Fibroblast of the aortic adventitia (primary cell): ENCODE measurements at regions not wholly inside any gene's neighbourhood (a gene's known extent, or its start where the extent isn't known, plus 50 kb on each side); places are given as distances from the start of the nearest gene placed in this dataset.
A peak's percentile ranks its signal among the peaks of the same experiment; 100 is the strongest.
"Not testable (repeated sequence)": the region's sequence is repeated elsewhere in the genome, so short reads cannot be mapped to it uniquely, and the experiment has no call there.

Experiments
- DNase-seq: peaks from one replicate; pipeline ENCODE4 v3.0.0-alpha.2; 2010; ENCODE audit warnings: low read depth
- H3K4me3 ChIP-seq: 2 replicates; pipeline ENCODE4 v1.5.1; 2011; ENCODE audit warnings: low read depth, mild to moderate bottlenecking, control low read depth, low read length, moderate library complexity
- TF ChIP-seq, protein P1 (sequence below): IDR thresholded peaks from 2 replicates; pipeline ENCODE4 v1.5.1; 2011; ENCODE audit warnings: mild to moderate bottlenecking, low read length, control low read depth, inconsistent platforms; ENCODE audit not compliant: insufficient read depth

DNA sequence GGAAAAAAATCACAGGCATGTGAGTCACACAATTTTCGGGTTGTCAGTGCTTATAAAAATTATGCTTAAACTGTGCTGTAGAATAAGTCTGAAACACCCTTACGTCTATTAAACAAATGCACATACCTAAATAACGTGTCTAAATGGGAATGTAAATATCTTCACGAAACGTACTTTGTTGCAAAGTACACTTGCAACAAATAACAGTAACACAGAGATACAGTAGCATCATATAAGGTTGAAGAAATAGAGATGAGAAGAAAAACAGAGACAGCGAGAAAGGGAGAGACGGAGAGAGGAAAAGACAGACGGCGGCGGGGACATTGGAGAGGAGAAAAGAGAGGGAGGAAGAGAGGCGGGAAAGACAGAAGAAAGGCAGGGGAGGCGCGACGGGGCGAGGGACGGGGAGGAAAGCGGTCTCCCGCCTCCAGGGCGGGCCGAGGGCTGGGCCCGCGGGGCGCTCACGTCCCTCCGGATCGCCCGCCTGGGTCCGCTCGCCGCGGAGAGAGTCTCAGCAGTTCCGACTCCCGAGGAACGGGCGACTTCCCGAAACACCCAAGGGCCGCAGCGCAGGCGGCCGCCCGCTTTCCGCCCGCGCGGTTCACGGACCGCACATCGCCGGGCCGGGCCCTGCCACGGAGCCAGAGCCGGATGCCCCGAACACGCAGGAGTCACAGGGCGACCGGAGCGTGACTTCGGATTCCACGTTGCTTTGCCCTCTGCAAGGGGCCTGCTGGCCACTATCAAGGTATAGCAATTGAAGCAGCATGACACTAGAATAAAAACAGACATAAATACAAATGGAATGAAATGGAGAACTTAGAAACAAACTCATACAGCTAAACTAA lies 153.4 kb downstream of the LMLN start:
- TF ChIP-seq, protein P1, sequence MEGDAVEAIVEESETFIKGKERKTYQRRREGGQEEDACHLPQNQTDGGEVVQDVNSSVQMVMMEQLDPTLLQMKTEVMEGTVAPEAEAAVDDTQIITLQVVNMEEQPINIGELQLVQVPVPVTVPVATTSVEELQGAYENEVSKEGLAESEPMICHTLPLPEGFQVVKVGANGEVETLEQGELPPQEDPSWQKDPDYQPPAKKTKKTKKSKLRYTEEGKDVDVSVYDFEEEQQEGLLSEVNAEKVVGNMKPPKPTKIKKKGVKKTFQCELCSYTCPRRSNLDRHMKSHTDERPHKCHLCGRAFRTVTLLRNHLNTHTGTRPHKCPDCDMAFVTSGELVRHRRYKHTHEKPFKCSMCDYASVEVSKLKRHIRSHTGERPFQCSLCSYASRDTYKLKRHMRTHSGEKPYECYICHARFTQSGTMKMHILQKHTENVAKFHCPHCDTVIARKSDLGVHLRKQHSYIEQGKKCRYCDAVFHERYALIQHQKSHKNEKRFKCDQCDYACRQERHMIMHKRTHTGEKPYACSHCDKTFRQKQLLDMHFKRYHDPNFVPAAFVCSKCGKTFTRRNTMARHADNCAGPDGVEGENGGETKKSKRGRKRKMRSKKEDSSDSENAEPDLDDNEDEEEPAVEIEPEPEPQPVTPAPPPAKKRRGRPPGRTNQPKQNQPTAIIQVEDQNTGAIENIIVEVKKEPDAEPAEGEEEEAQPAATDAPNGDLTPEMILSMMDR: no peak
- H3K4me3 ChIP-seq: peak overlapping the region; percentile 17
- DNase-seq: no peak

DNA sequence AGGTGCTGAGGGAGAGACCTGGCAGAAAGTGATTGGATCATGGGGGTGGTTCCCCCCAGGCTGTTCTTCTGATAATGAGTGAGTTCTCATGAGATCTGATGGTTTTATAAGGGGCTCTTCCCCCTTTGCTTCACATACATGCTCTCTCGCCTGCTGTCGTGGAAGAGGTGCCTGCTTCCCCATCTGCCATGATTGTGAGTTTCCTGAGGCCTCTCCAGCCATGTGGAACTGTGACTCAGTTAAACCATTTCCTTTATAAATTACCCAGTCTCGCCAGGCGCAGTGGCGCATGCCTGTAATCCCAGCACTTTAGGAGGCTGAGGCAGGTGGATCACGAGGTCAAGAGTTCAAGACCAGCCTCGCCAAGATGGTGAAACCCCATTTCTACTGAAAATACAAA lies 154.5 kb downstream of the LMLN start:
- not testable (repeated sequence) for DNase-seq

DNA sequence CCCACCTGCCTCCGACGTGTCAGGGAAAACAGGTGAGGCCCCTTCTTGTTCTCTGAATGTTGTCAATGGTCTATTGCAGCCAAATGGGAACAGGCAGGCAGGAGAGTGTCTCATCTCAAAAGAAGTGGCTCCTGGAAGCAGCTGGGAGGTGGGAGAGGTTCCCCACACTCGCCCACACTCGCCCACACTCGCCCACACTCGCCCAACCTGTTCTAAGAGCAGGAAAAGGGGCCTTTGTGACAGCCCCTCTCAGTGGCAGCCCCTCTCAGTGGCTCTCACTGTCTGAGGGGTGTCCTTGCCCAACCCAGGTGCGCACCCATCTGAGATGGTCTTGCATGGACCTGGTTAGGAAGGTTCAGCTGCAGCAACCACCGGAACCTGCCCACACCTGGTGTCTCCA lies 162.2 kb downstream of the LMLN start:
- DNase-seq, H3K4me3 ChIP-seq: not testable (repeated sequence)

More for the DNA sequence above, 154.5 kb downstream of the LMLN start:
- not testable (repeated sequence) for H3K4me3 ChIP-seq

DNA sequence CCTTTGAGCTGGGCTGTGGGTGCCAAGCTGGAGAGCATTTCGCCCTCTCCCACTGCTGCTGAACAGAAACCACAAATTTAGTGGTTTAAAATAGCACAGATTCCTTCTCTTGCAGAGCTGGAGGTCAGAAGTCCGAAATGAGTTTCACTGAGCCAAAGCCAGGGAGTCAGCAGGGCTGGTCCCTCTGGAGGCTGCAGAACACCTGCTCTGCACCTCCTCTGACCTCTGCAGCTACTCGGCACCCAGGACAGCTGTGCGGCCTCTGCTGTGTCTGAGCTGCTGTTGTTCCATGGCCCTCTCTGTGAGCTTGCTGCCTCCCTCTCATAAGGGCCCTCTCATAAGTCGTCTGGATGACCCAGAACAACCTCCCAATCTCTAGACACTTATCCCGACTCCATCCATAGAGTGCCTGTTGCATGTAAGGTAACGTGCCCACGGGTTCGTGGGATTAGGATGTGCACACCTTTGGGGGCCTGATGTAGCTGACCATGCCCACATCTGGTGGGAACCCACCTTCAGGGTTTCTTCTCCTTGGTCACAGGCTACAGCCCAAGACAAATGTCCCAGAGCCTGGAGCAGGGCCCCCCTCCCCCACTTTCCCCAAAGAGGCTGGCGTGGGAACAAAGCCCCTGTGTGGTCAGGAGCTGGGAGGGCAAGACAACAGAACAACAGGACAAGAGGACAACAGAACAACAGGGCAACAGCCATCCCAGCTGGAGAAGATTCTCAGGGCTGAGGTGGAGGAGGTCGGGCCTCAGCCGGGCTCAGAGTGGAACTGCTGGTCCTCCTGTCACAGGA lies 177.2 kb downstream of the LMLN start:
- H3K4me3 ChIP-seq: not testable (repeated sequence)

DNA sequence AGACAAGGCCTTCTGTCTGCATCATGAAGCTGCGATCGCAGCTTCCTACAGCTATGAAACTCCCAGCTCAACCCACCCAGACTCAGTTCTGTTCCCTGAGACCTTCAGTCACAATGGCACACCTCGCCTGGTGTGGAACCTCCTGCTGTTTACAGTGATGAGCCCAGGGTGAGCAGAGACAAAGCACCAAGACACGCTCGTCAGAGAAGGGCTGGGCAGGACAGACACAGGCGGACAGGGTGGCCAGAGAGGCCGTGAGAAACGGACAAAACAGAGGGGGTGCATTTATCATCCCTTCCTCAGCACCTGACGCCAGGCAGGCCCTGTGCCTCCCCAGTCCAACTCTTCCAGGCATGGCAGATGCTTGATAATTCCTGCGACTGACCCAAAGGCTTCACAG lies 178.2 kb downstream of the LMLN start:
- H3K4me3 ChIP-seq: not testable (repeated sequence)

More for the DNA sequence above, 177.2 kb downstream of the LMLN start:
- DNase-seq: not testable (repeated sequence)

DNA sequence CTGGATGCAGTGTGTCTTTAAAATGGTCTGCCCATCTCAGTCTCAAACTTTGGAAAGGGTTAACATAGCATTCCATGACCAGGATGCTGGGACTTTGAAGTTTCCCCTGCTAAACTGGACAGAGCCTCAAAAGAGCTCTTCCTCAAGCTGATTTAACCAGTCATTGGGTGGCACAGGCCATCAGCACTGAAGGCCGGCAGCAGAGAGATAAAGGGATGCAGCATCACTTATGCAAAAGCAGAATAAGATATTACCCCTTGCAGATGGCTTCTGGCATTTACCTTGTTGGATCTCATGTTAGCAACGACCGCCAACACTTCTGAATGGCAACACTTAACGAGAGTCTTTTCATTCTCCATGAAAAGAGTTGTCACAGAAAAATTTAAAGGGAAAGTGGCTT lies 179.0 kb downstream of the LMLN start:
- not testable (repeated sequence) for H3K4me3 ChIP-seq, DNase-seq

More for the DNA sequence above, 178.2 kb downstream of the LMLN start:
- DNase-seq: not testable (repeated sequence)

DNA sequence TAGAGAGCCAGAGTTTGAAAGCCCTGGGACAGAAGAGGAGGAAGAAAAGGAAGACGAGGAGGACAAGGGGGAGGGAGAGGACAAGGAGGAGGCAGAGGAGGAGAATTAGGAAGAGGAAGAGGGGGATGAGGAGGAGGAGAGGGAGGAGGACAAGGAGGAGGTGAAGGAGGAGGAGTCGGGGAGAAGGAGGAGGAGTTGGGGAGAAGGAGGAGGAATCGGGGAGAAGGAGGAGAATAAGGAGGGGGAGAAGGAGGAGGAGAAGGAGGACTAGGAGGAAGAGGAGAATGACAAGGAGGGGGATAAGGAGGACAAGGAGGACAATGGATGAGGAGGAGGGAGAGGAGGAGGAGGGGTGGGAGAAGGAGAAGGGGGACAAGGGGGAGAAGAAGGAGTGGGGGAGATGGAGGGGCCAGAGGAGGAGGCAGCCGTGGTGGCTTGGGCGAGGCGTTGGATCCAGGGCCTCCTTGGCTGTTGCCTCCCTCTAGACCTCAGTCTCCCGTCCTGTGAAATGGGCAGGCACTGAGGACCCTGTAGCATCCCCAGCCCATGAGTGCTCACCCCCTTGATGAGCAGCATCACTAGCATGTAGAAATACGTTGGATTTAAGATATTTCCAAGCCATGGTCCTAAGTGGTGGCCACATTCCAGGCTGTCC lies 179.6 kb downstream of the LMLN start:
- not testable (repeated sequence) for DNase-seq, H3K4me3 ChIP-seq

DNA sequence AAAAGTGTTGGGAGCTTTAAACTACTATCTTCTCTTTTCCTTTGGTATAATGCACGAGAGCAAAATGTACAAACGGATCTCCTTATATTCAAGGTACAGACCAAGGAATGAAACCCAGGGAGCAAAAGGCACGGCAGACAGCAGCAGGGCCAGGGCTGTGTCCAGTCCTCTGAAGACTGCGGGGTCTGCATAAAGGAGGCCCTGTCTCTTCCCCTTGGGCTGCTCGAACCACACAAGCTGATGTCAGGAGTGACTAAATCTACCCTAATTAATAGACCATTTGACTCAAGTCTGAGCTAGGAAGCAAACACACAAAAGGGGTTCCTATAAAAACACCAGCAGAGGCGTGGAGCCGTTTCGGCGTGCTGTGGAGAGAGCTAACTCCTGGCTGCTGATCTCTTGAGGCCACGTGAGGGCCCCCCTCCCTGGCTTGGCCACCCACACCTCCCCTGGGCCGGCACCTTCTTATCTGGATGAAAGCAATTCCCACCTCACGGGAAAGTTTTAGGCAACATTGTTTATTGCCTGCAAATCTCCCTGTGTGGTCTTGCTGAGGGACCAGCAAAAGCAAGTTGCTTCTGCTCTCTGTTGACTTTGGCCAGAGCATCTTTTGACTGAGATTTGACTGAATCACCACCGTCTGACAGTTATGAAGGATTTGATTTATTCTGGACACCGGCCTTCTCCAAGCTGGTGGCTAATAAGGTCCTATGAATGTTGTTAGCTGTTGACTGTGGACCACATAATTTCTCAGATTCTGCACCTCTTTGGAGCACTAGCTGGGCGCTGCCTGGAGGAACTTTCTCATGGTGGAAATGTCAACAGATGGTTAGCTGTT lies 183.5 kb downstream of the LMLN start:
- not testable (repeated sequence) for DNase-seq, H3K4me3 ChIP-seq

DNA sequence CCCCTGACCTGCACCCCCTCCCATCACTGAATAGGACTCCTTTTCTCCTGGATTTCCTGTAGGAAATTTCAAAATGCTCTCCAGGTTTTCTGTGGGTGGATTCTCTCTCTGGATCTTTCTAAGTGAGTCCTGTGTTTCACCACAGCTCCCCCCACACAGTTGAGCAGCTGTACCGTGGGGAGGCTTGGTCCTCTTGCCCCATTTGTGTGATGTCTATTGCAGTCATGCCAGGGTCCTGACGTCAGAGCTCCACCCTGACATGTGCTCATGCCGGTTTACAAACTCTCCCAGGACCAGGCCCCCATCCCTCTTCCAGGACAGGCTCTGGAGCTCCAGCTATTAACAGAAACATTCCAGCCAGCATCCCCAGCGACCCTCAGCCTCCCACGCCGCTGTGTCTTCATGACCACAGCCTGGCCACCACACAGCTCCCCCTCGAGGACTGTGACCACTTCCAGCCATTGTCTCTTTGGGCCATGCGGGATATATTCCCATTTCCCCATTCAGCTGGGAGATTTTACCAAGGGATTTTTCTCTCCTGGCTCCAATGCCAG lies 185.3 kb downstream of the LMLN start:
- H3K4me3 ChIP-seq: not testable (repeated sequence)

DNA sequence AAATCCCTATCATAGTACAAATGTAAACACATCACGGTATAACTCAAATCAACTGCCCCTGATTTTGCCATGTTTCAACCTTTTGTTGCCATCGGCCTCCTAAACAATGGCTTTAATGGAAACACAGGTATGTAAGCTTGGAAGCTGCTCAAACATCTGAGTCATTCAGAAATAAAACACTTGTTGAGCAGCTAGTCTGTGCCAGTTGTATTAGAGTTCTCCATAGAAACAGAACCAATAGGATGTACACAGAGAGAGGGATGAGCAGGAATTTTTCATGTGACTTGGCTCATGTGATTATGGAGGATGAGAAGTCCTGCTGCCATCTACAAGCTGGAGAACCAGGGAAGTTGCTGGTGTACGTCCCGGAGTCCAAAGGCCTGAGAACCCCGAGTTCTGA lies 186.1 kb downstream of the LMLN start:
- peak; percentile 46 for DNase-seq
- not testable (repeated sequence) for H3K4me3 ChIP-seq

More for the DNA sequence above, 185.3 kb downstream of the LMLN start:
- peak; percentile 75 for DNase-seq

DNA sequence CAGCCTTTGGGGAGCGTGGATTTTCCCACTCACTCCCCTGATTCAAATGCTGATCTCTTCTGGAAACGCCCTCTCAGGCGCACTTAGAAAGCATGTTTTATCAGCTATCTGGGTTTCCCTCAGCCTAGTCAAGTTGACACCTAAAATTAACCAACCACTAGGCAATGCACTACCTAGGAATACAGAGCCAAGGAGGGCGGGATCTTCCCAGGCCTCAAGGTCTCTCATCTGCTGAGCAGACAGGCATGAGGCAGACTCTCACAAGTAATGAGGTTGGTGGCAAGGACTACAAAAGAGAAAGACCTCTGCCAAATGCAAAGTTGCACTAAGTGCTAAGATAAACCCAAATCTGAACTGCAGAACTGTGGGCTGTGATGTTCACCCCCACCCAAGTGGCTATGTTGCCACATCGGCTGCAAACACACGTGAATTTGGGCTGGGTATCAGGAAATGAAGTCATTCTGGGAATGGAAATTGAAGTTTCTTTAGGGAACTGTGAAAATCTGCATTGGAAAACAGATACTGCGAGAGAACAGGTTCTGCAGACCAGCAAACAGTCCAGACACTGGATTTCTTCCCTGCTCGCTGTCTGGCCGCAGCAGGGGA lies 186.6 kb downstream of the LMLN start:
- not testable (repeated sequence) for DNase-seq, H3K4me3 ChIP-seq

DNA sequence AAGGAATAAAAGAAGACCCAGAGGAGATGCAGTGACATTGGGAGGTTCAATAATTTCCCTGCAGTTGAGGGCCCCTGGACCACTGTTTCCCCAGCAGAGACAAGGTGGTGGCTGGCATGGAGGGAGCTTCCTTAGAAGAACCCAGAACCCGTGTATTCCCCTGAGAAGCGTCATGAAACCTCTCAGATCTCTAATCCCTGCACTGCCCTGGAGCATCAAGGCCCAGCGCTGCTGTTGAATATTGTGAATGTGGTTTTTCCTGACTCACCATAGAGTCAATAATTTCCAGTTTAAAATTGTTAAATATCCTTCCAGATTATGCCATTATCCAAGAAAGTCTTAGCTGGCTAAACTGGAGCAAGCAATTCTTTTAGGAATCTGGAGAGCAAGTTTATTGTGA lies 187.2 kb downstream of the LMLN start:
- H3K4me3 ChIP-seq, DNase-seq: not testable (repeated sequence)

DNA sequence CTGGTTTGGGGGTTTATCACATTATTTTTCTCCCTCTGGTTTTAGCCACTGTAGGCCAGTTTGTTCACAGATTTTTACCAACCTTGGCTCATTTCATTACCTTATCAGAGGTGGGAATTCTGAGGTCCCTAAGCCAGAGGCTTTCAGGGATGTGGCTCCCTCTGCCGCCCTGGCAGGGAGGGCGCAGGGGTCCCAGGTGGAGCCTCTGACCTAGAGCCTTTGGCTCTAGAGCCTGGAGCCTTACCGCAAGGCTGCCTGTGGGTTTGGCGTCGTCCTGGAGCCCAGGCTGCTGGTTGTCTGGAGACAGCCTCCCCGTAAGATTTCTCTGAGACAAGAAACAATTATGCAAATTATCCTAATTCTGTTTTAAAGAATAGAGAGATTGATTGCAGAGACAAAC lies 188.0 kb downstream of the LMLN start:
- not testable (repeated sequence) for DNase-seq, H3K4me3 ChIP-seq

DNA sequence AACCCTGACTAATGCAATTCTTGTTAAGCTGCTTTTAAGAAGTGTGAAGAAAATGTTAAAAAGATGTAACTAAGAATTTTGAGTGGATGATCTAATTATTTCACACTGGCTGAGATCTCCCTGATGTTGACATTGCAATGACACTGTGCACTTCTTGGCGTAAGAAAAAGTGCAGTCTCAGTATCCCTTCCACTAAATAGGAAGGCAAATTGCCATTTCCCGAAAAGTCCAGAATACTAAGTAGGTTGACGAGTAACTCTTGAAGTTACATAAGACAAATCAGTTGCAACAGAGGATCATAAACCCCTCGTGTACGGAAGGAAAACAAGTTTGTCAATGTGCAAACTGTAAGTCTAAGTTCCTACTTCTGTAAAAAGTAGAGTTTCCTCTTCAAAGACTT lies 189.9 kb downstream of the LMLN start:
- not testable (repeated sequence) for DNase-seq, H3K4me3 ChIP-seq

DNA sequence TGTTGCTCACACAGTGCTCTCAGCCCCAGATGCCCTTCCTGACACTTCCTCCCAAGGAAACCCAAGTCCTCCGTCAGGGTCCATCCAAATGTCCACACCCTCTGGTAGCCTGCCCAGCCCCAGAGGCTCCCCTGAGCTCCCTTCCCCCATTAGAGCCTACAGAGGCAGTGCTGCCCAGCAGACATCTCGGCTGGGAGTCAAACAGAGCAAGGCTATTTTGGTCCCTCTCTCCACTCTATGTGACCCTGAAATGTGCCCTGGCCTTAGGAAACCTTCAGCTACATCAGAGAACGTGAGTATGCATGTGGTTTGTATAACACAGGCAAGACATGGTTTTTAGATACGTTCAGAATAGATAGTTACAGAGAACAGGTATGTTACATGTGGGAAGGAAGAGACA lies 191.8 kb downstream of the LMLN start:
- not testable (repeated sequence) for DNase-seq, H3K4me3 ChIP-seq

DNA sequence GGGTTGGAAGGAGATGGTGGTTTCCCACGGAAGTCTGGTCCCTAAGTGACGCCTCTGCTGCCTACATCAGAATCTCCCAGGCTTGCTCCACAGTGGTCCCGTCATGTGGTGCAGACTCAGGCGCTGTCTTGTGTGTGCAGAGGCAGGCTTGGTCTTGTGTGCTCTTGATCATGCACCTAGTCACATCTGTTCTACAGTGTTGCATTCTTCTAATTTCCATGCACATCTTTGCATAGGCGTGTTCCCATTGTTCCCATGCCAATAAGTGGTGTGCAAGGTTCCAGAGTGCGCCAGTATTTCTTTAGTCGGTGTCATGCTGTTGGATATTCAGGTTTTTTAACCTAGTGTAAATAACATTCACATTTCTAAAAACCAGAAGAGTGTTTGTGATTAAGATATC lies 195.8 kb downstream of the LMLN start:
- not testable (repeated sequence) for H3K4me3 ChIP-seq, DNase-seq
